ENCODE measurements at regions not wholly inside any gene's neighbourhood (a gene's known extent, or its start where the extent isn't known, plus 50 kb on each side); places are given as distances from the start of the nearest gene placed in this dataset.
"Not testable (repeated sequence)": the region's sequence is repeated elsewhere in the genome, so short reads cannot be mapped to it uniquely, and the experiment has no call there.

- H3K4me3 ChIP-seq; CTCF ChIA-PET; H3K36me3 ChIP-seq (ENCODE audit: low read depth); DNase-seq; H2AFZ ChIP-seq; H3K4me2 ChIP-seq; H3K9me3 ChIP-seq (ENCODE audit: insufficient read depth, low read depth); H4K20me1 ChIP-seq (ENCODE audit: insufficient read depth); H3K27me3 ChIP-seq (ENCODE audit: insufficient read depth, low read depth); intact Hi-C loops (cut with micrococcal nuclease; ENCODE audit: unreplicated experiment); H3K9me2 ChIP-seq (ENCODE audit: insufficient read depth); H3K27ac ChIP-seq; BruUV-seq (replicated peaks); H3K79me2 ChIP-seq (ENCODE audit: low read depth); POLR2A ChIA-PET (ENCODE audit: unreplicated experiment); H3F3A ChIP-seq (ENCODE audit: insufficient read depth, low read depth); H3K4me1 ChIP-seq (replicated peaks; ENCODE audit: insufficient read depth): not testable (repeated sequence)
Measured at GRCh38 chr1:206256935-206257334, 53.6 kb downstream of the SRGAP2 start.

DNA sequence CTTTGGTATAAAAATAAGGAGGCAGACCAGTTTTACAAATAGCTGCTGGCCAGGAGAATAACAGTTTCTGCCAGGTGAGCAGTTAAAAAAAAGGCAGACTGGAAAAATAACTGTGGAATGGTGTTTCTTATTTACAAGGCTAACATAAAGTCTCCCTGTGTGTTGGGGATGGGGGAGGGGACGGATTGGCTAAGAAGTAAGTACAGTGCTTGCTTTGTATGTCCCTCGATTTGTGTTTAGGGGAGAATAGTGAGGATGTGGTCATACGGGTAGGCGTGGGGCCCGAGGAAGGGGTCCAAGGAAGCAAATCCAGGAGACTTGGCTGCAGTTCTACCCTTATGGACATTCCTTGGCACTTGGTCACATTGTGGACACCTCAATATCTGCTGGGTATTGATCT is 58.1 kb downstream of the SRGAP2 start:
- H3K4me1 ChIP-seq (replicated peaks; ENCODE audit: insufficient read depth); CTCF ChIA-PET; H2AFZ ChIP-seq; H3K27me3 ChIP-seq (ENCODE audit: insufficient read depth, low read depth); H3K4me3 ChIP-seq; H3K9me3 ChIP-seq (ENCODE audit: insufficient read depth, low read depth); BruUV-seq (replicated peaks); POLR2A ChIA-PET (ENCODE audit: unreplicated experiment); H3K4me2 ChIP-seq; H4K20me1 ChIP-seq (ENCODE audit: insufficient read depth); H3K36me3 ChIP-seq (ENCODE audit: low read depth); H3K79me2 ChIP-seq (ENCODE audit: low read depth); H3F3A ChIP-seq (ENCODE audit: insufficient read depth, low read depth); DNase-seq; H3K9me2 ChIP-seq (ENCODE audit: insufficient read depth); intact Hi-C loops (cut with micrococcal nuclease; ENCODE audit: unreplicated experiment); H3K27ac ChIP-seq: not testable (repeated sequence)

GRCh38 chr1:206262424-206262823 is 59.1 kb downstream of the SRGAP2 start:
- H3F3A ChIP-seq (ENCODE audit: insufficient read depth, low read depth); H2AFZ ChIP-seq; H4K20me1 ChIP-seq (ENCODE audit: insufficient read depth); BruUV-seq (replicated peaks); H3K36me3 ChIP-seq (ENCODE audit: low read depth); H3K4me3 ChIP-seq; intact Hi-C loops (cut with micrococcal nuclease; ENCODE audit: unreplicated experiment); DNase-seq; H3K9me2 ChIP-seq (ENCODE audit: insufficient read depth); POLR2A ChIA-PET (ENCODE audit: unreplicated experiment); H3K4me2 ChIP-seq; H3K9me3 ChIP-seq (ENCODE audit: insufficient read depth, low read depth); CTCF ChIA-PET; H3K27me3 ChIP-seq (ENCODE audit: insufficient read depth, low read depth); H3K79me2 ChIP-seq (ENCODE audit: low read depth); H3K27ac ChIP-seq; H3K4me1 ChIP-seq (replicated peaks; ENCODE audit: insufficient read depth): not testable (repeated sequence)

DNA sequence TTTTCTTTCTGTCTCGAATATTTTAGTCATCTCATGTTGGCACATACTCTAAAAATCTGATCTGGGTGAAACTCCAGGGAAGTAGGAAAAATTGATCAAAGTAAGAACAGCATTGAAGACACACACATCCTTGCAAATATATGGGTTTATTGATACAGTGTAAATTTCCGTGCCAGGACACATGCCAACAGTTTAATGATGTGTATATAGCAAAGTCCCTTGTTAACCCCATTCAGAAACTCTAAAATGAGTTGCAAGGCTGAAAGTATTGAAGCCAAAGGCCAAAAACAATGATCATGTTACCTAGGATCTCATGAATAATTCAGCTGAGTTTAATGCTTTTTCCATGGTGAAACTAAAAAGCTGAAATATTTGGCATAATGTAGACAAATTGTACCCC is 61.6 kb downstream of the SRGAP2 start:
- H3K27me3 ChIP-seq (ENCODE audit: insufficient read depth, low read depth); H4K20me1 ChIP-seq (ENCODE audit: insufficient read depth); H3K4me2 ChIP-seq; H3K9me2 ChIP-seq (ENCODE audit: insufficient read depth); POLR2A ChIA-PET (ENCODE audit: unreplicated experiment); DNase-seq; H3K4me3 ChIP-seq; CTCF ChIA-PET; intact Hi-C loops (cut with micrococcal nuclease; ENCODE audit: unreplicated experiment); H3K79me2 ChIP-seq (ENCODE audit: low read depth); H3K27ac ChIP-seq; BruUV-seq (replicated peaks); H2AFZ ChIP-seq; H3F3A ChIP-seq (ENCODE audit: insufficient read depth, low read depth); H3K4me1 ChIP-seq (replicated peaks; ENCODE audit: insufficient read depth); H3K36me3 ChIP-seq (ENCODE audit: low read depth); H3K9me3 ChIP-seq (ENCODE audit: insufficient read depth, low read depth): not testable (repeated sequence)

GRCh38 chr1:206271153-206271552 is 67.8 kb downstream of the SRGAP2 start:
- H3K27me3 ChIP-seq (ENCODE audit: insufficient read depth, low read depth); DNase-seq; H3K36me3 ChIP-seq (ENCODE audit: low read depth); H3K9me3 ChIP-seq (ENCODE audit: insufficient read depth, low read depth); H3K4me3 ChIP-seq; CTCF ChIA-PET; H2AFZ ChIP-seq; BruUV-seq (replicated peaks); H3F3A ChIP-seq (ENCODE audit: insufficient read depth, low read depth); H3K27ac ChIP-seq; H3K4me1 ChIP-seq (replicated peaks; ENCODE audit: insufficient read depth); H4K20me1 ChIP-seq (ENCODE audit: insufficient read depth); POLR2A ChIA-PET (ENCODE audit: unreplicated experiment); H3K9me2 ChIP-seq (ENCODE audit: insufficient read depth); H3K4me2 ChIP-seq; intact Hi-C loops (cut with micrococcal nuclease; ENCODE audit: unreplicated experiment); H3K79me2 ChIP-seq (ENCODE audit: low read depth): not testable (repeated sequence)

DNA sequence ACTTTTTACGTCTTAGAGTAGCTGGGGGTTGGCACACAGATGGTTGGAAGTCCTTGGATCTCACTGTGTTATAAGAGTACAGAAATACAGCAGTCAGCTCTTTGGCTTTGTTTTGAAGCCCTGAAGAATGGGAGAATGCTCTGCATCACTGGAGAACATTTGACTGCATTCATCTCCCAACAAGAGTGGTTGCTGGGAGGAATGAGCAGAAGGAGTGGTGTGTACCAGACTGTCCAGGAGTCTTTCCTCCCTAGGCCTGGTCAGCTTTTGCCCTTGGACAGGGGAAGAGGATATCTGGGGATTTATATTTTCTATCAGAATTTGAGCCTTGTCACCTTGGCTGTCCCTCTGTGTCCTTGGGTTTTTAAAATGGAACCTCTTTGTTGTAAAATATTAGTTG is 69.8 kb downstream of the SRGAP2 start:
- H3K27me3 ChIP-seq (ENCODE audit: insufficient read depth, low read depth); H3K4me2 ChIP-seq; H3K9me2 ChIP-seq (ENCODE audit: insufficient read depth); H3K9me3 ChIP-seq (ENCODE audit: insufficient read depth, low read depth); H3K79me2 ChIP-seq (ENCODE audit: low read depth); DNase-seq; intact Hi-C loops (cut with micrococcal nuclease; ENCODE audit: unreplicated experiment); H3K27ac ChIP-seq; BruUV-seq (replicated peaks); H3F3A ChIP-seq (ENCODE audit: insufficient read depth, low read depth); CTCF ChIA-PET; POLR2A ChIA-PET (ENCODE audit: unreplicated experiment); H3K4me3 ChIP-seq; H3K36me3 ChIP-seq (ENCODE audit: low read depth); H3K4me1 ChIP-seq (replicated peaks; ENCODE audit: insufficient read depth); H2AFZ ChIP-seq; H4K20me1 ChIP-seq (ENCODE audit: insufficient read depth): not testable (repeated sequence)

- H3F3A ChIP-seq (ENCODE audit: insufficient read depth, low read depth); H4K20me1 ChIP-seq (ENCODE audit: insufficient read depth); intact Hi-C loops (cut with micrococcal nuclease; ENCODE audit: unreplicated experiment); H3K9me2 ChIP-seq (ENCODE audit: insufficient read depth); H3K27me3 ChIP-seq (ENCODE audit: insufficient read depth, low read depth); H3K36me3 ChIP-seq (ENCODE audit: low read depth); H3K79me2 ChIP-seq (ENCODE audit: low read depth); CTCF ChIA-PET; POLR2A ChIA-PET (ENCODE audit: unreplicated experiment); H3K4me3 ChIP-seq; H3K27ac ChIP-seq; H3K9me3 ChIP-seq (ENCODE audit: insufficient read depth, low read depth); DNase-seq; BruUV-seq (replicated peaks); H2AFZ ChIP-seq; H3K4me2 ChIP-seq; H3K4me1 ChIP-seq (replicated peaks; ENCODE audit: insufficient read depth): not testable (repeated sequence)
Measured at GRCh38 chr1:206276143-206276542, 72.8 kb downstream of the SRGAP2 start.

DNA sequence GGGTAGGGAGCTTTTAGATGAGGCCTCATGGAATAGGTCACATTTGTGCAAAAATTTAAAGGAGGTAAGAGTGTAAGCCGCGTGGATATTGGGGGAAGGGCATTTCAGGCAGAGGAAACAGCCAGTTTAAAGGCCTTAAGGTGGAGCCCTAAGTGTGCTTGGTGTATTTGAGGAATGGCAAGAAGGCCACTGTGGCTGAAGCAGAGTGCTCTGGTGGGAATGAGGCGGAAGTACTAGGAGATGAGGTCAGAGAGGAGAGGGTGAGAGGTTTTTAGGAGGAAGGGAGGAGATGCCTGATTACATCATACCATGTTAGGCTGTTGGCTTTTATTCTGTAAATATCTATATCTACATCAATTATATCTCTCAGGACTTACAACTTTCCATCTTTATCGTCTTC is 75.3 kb downstream of the SRGAP2 start:
- H3K36me3 ChIP-seq (ENCODE audit: low read depth); H3K9me3 ChIP-seq (ENCODE audit: insufficient read depth, low read depth); H4K20me1 ChIP-seq (ENCODE audit: insufficient read depth); BruUV-seq (replicated peaks); H3K27ac ChIP-seq; intact Hi-C loops (cut with micrococcal nuclease; ENCODE audit: unreplicated experiment); H3K4me3 ChIP-seq; CTCF ChIA-PET; H2AFZ ChIP-seq; H3K9me2 ChIP-seq (ENCODE audit: insufficient read depth); H3K27me3 ChIP-seq (ENCODE audit: insufficient read depth, low read depth); H3K79me2 ChIP-seq (ENCODE audit: low read depth); H3K4me2 ChIP-seq; H3F3A ChIP-seq (ENCODE audit: insufficient read depth, low read depth); POLR2A ChIA-PET (ENCODE audit: unreplicated experiment); H3K4me1 ChIP-seq (replicated peaks; ENCODE audit: insufficient read depth): not testable (repeated sequence)
- DNase-seq: peak in 1 of 2 experiments; percentile 31

Data from PC-9 (cell line).